HL-60 (cell line): ENCODE measurements at regions not wholly inside any gene's neighbourhood (a gene's known extent, or its start where the extent isn't known, plus 50 kb on each side); places are given as distances from the start of the nearest gene placed in this dataset.

Experiments used
- DNase-seq, 2 experiments: peaks; one replicate each; pipeline ENCODE4 v3.0.0-alpha.2; 2010 to 2020; ENCODE audit warnings: low read depth in 1 of 2, low spot score in 1 of 2
- H3K27ac ChIP-seq: fragments of 250-450 bp; sonication (Bioruptor Pico); replicated peaks from 2 replicates; pipeline ENCODE4 v1.5.1; 2020; ENCODE audit warnings: mild to moderate bottlenecking, moderate library complexity
- H3K27me3 ChIP-seq: fragments of 250-450 bp; sonication (Bioruptor Pico); 2 replicates; pipeline ENCODE4 v1.5.1; 2021; ENCODE audit warnings: mild to moderate bottlenecking, moderate library complexity; ENCODE audit not compliant: insufficient read depth, poor library complexity, severe bottlenecking
- H3K4me3 ChIP-seq: replicated peaks from 2 replicates; pipeline ENCODE4 v1.5.1; 2011; ENCODE audit warnings: mild to moderate bottlenecking, control low read depth, low read length; ENCODE audit not compliant: insufficient read depth
- GABPA ChIP-seq: IDR thresholded peaks from 2 replicates; pipeline ENCODE4 v1.6.1; 2012; ENCODE audit warnings: low read depth
- POLR2AphosphoS5 ChIP-seq: IDR thresholded peaks from 2 replicates; pipeline ENCODE4 v1.6.1; 2012; ENCODE audit warnings: low read depth
- SPI1 ChIP-seq: IDR thresholded peaks from 2 replicates; pipeline ENCODE4 v1.6.1; 2012; ENCODE audit warnings: low read depth, mild to moderate bottlenecking, borderline replicate concordance
- TF ChIP-seq, protein P1 (sequence below): IDR thresholded peaks from one replicate; pipeline ENCODE4 v1.5.1; 2011; ENCODE audit warnings: low read length, control low read depth, inconsistent platforms; ENCODE audit not compliant: insufficient read depth
- TF ChIP-seq, protein P2 (sequence below): IDR thresholded peaks from 2 replicates; pipeline ENCODE4 v1.6.1; 2012; ENCODE audit warnings: low read depth; ENCODE audit not compliant: insufficient replicate concordance

DNA sequence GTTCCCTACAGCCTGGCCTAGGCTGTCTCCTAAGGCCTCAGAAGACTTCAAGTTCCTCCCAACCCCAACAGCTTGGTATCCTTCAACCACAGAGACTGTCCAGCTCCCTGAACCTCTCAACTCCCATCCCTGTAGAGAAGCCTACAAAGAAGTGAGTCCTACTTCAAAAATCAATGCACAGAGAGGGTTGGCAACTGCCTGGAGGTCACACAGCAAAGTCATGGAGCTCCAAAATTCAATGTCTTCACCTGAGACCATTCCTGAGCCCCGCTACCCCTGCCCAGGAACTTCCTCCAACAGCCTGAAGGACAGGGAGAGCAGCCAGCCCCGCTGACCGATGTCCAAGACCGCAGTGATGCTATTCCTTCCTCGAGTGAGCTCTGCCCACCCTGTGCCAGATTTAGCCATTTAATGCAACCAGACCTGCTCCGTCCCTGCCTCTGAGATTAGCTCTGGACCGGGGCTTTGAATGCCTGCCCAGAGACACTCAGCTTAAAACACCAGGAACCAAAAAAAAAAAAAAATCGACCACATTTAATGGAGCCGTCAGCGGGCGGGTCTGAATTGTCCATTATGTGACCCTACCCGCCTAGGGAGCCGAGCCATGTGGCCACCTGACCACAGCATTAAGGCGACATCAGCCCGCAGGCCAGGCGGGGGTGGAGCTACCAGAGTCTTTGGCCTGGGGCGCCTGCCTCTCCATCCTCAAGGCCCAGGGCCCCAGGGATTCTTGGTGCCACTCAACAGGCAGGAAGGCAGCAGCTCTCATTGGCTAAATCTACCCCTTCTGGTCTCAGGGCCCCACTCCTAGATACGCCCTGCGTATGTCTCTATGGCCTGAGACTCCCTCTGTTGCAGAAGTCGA is 148.6 kb downstream of the SYF2 start:
- Histone ChIP-seq H3K4me3 (no peak overlapping the region), H3K27ac (peak overlapping the region; percentile 64; the same call in 1 of the 2 replicates), H3K27me3 (no peaks in the 10 kb centered on the region)
- no peak for DNase-seq
- TF ChIP-seq, protein P1, sequence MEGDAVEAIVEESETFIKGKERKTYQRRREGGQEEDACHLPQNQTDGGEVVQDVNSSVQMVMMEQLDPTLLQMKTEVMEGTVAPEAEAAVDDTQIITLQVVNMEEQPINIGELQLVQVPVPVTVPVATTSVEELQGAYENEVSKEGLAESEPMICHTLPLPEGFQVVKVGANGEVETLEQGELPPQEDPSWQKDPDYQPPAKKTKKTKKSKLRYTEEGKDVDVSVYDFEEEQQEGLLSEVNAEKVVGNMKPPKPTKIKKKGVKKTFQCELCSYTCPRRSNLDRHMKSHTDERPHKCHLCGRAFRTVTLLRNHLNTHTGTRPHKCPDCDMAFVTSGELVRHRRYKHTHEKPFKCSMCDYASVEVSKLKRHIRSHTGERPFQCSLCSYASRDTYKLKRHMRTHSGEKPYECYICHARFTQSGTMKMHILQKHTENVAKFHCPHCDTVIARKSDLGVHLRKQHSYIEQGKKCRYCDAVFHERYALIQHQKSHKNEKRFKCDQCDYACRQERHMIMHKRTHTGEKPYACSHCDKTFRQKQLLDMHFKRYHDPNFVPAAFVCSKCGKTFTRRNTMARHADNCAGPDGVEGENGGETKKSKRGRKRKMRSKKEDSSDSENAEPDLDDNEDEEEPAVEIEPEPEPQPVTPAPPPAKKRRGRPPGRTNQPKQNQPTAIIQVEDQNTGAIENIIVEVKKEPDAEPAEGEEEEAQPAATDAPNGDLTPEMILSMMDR: no peak
- TF ChIP-seq POLR2AphosphoS5 (no peak), SPI1 (no peak), GABPA (no peak)
- TF ChIP-seq, protein P2, sequence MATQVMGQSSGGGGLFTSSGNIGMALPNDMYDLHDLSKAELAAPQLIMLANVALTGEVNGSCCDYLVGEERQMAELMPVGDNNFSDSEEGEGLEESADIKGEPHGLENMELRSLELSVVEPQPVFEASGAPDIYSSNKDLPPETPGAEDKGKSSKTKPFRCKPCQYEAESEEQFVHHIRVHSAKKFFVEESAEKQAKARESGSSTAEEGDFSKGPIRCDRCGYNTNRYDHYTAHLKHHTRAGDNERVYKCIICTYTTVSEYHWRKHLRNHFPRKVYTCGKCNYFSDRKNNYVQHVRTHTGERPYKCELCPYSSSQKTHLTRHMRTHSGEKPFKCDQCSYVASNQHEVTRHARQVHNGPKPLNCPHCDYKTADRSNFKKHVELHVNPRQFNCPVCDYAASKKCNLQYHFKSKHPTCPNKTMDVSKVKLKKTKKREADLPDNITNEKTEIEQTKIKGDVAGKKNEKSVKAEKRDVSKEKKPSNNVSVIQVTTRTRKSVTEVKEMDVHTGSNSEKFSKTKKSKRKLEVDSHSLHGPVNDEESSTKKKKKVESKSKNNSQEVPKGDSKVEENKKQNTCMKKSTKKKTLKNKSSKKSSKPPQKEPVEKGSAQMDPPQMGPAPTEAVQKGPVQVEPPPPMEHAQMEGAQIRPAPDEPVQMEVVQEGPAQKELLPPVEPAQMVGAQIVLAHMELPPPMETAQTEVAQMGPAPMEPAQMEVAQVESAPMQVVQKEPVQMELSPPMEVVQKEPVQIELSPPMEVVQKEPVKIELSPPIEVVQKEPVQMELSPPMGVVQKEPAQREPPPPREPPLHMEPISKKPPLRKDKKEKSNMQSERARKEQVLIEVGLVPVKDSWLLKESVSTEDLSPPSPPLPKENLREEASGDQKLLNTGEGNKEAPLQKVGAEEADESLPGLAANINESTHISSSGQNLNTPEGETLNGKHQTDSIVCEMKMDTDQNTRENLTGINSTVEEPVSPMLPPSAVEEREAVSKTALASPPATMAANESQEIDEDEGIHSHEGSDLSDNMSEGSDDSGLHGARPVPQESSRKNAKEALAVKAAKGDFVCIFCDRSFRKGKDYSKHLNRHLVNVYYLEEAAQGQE: no peak

DNA sequence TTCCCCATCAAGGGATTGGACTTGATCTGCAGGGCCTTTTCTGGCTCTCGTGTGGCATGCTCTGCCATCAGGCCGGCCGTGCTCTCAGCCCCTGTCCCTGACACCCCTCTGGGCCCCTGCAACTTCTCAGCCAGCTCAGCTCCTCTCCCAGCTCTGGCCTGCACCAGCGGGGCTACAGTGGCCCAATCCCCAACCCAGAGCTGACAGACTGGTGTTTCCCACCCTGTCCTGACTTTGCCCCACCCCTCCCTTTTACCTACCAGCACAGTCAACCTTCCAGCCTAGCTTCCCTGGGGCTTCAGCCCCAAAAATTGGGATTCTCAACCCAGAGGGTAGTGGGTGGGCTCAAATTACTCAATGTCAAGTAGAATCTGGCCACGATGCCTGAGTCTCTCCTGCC is 149.3 kb downstream of the SYF2 start:
- no peak for TF ChIP-seq POLR2AphosphoS5
- TF ChIP-seq SPI1: no peak
- TF ChIP-seq, protein P1: no peak
- TF ChIP-seq GABPA: no peak
- TF ChIP-seq, protein P2: no peak
- no peak overlapping the region for H3K4me3 ChIP-seq
- H3K27ac ChIP-seq: peak overlapping the region; percentile 64
- no peak for DNase-seq
- no peaks in the 10 kb centered on the region for H3K27me3 ChIP-seq

DNA sequence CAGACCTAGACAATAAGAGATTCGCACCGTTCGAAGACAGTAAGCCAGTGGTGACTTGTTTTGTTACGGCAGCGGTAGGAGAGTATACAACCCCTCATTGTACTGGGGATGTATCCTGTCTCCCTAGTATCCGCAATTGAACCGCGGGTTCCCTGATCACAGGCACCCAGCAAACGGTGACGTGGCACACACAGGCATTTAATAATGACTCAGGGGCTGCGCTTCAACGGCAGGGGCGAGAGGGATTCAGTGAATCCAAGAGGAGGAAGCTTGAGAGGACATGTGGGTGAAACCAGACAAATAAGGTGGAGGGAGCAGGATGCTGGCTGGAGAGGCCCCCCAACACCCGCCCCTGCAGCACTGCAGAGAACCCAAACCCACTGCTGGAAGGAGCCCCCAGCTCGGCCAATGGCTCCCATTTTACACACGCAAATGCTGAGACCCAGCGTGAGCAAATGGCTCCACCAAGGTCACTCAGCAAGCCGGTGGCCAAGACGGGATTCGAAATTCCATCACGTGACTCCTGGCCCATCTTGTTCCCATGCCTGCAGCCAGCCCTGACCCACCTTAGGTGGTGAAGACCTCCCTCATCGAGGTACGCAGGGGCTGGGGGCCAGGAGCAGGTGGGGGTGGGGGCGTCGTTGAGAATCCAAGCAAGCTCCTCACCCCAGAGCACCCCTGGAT is 149.9 kb downstream of the SYF2 start:
- Histone ChIP-seq H3K4me3 (no peak overlapping the region), H3K27ac (peak overlapping the region; percentile 64), H3K27me3 (no peaks in the 10 kb centered on the region)
- peak; percentile 45; the same call in 1 of the 2 replicates for TF ChIP-seq POLR2AphosphoS5
- TF ChIP-seq, protein P2: no peak
- peak; percentile 63 to 80 for DNase-seq
